HEK293 (cell line): ENCODE measurements at regions not wholly inside any gene's neighbourhood (a gene's known extent, or its start where the extent isn't known, plus 50 kb on each side); places are given as distances from the start of the nearest gene placed in this dataset.
"Not testable (repeated sequence)": the region's sequence is repeated elsewhere in the genome, so short reads cannot be mapped to it uniquely, and the experiment has no call there.

Source experiments
- CTCF ChIA-PET: fragments of 350-600 bp; formaldehyde crosslinking; extraction: SDS; loops from one replicate; lab custom pipeline; 2021; ENCODE audit warnings: antibody characterized with exemption; lab: Yijun Ruan, JAX
- POLR2A ChIA-PET: fragments of 300-600 bp; formaldehyde crosslinking; extraction: SDS; loops from one replicate; lab custom pipeline; 2020; ENCODE audit warnings: antibody characterized with exemption, inconsistent platforms; lab: Yijun Ruan, JAX
- H3K27ac ChIP-seq: fragments of 200-500 bp; sonication (Bioruptor generic); 2 replicates; pipeline ENCODE4 v1.5.1; 2014; ENCODE audit warnings: low read depth, low read length, control low read depth, inconsistent platforms; ENCODE audit errors: extremely low read depth
- H3K36me3 ChIP-seq, 2 experiments: fragments of 200-500 bp in 1 of 2; sonication (Bioruptor generic) in 1 of 2; 1 replicate in 1 of 2; 2 replicates in 1 of 2; pipeline ENCODE4 v1.5.1; 2014 to 2017; ENCODE audit warnings: inconsistent platforms in 2 of 2, low read length in 2 of 2; ENCODE audit not compliant: control insufficient read depth in 2 of 2, insufficient read depth in 1 of 2
- H3K4me1 ChIP-seq: fragments of 200-500 bp; sonication (Bioruptor generic); 2 replicates; pipeline ENCODE4 v1.5.1; 2014; ENCODE audit warnings: mild to moderate bottlenecking, low read length, inconsistent platforms; ENCODE audit not compliant: control insufficient read depth, insufficient read depth
- H3K4me3 ChIP-seq: 2 replicates; pipeline ENCODE4 v1.5.1; 2011; ENCODE audit warnings: low read depth, mild to moderate bottlenecking, control low read depth, low read length, moderate library complexity
- H3K9me3 ChIP-seq: fragments of 200-500 bp; sonication (Bioruptor generic); 2 replicates; pipeline ENCODE4 v1.5.1; 2014; ENCODE audit warnings: low read depth, low read length, inconsistent platforms; ENCODE audit not compliant: control insufficient read depth, insufficient read depth
- GLI2 ChIP-seq: fragments of 450-650 bp; formaldehyde crosslinking; IDR thresholded peaks from 2 replicates; pipeline ENCODE4; 2017; ENCODE audit warnings: missing biosample characterization, missing genetic modification characterization, low read depth, borderline replicate concordance
- GLIS1 ChIP-seq: fragments of 450-650 bp; formaldehyde crosslinking; IDR thresholded peaks from 2 replicates; pipeline ENCODE4 v1.5.1; 2016; ENCODE audit warnings: missing biosample characterization, missing genetic modification characterization
- KLF7 ChIP-seq: fragments of 450-650 bp; formaldehyde crosslinking; IDR thresholded peaks from 2 replicates; pipeline ENCODE4 v1.5.1; 2016; ENCODE audit warnings: missing biosample characterization, missing genetic modification characterization, borderline replicate concordance
- KLF9 ChIP-seq: fragments of 450-650 bp; formaldehyde crosslinking; IDR thresholded peaks from 2 replicates; pipeline ENCODE4 v1.5.1; 2016; ENCODE audit warnings: missing biosample characterization, missing genetic modification characterization, low read depth
- PRDM1 ChIP-seq: fragments of 450-650 bp; formaldehyde crosslinking; IDR thresholded peaks from 2 replicates; pipeline ENCODE4; 2016; ENCODE audit warnings: missing biosample characterization, missing genetic modification characterization
- SP2 ChIP-seq: fragments of 450-650 bp; formaldehyde crosslinking; IDR thresholded peaks from 2 replicates; pipeline ENCODE4 v1.5.1; 2016; ENCODE audit warnings: missing biosample characterization, missing genetic modification characterization
- SP3 ChIP-seq: fragments of 450-650 bp; formaldehyde crosslinking; IDR thresholded peaks from 2 replicates; pipeline ENCODE4 v1.5.1; 2016; ENCODE audit warnings: missing biosample characterization, missing genetic modification characterization
- TCF7L2 ChIP-seq: IDR thresholded peaks from 2 replicates; pipeline ENCODE4 v1.6.1; 2011; ENCODE audit warnings: low read depth, mild to moderate bottlenecking, inconsistent platforms, low read length, moderate library complexity, borderline replicate concordance
- ZFP3 ChIP-seq: fragments of 450-650 bp; formaldehyde crosslinking; IDR thresholded peaks from 2 replicates; pipeline ENCODE4 v1.5.1; 2016; ENCODE audit warnings: low read depth, missing biosample characterization, missing genetic modification characterization
- ZFP37 ChIP-seq: fragments of 450-650 bp; formaldehyde crosslinking; IDR thresholded peaks from 2 replicates; pipeline ENCODE4 v1.5.1; 2016; ENCODE audit warnings: missing biosample characterization, missing genetic modification characterization
- ZNF138 ChIP-seq: fragments of 450-650 bp; formaldehyde crosslinking; IDR thresholded peaks from 2 replicates; pipeline ENCODE4 v1.5.1; 2016; ENCODE audit warnings: missing biosample characterization, missing genetic modification characterization, borderline replicate concordance
- ZNF16 ChIP-seq: fragments of 450-650 bp; formaldehyde crosslinking; IDR thresholded peaks from 2 replicates; pipeline ENCODE4 v1.5.1; 2016; ENCODE audit warnings: low read depth, missing biosample characterization, missing genetic modification characterization
- ZNF174 ChIP-seq: fragments of 450-650 bp; formaldehyde crosslinking; IDR thresholded peaks from 2 replicates; pipeline ENCODE4 v1.5.0; 2017; ENCODE audit warnings: missing biosample characterization, mild to moderate bottlenecking, missing genetic modification characterization
- ZNF211 ChIP-seq: fragments of 450-650 bp; formaldehyde crosslinking; IDR thresholded peaks from 2 replicates; pipeline ENCODE4 v1.5.1; 2016; ENCODE audit warnings: low read depth, missing biosample characterization, missing genetic modification characterization
- ZNF221 ChIP-seq: fragments of 450-650 bp; formaldehyde crosslinking; IDR thresholded peaks from 2 replicates; pipeline ENCODE4 v1.5.1; 2017; ENCODE audit warnings: missing biosample characterization, missing genetic modification characterization, borderline replicate concordance
- ZNF311 ChIP-seq: fragments of 450-650 bp; formaldehyde crosslinking; IDR thresholded peaks from 2 replicates; pipeline ENCODE4 v1.5.1; 2017; ENCODE audit warnings: missing biosample characterization, missing genetic modification characterization, borderline replicate concordance
- ZNF350 ChIP-seq: fragments of 450-650 bp; formaldehyde crosslinking; IDR thresholded peaks from 2 replicates; pipeline ENCODE4 v1.5.0; 2017; ENCODE audit warnings: missing biosample characterization, mild to moderate bottlenecking, missing genetic modification characterization
- ZNF529 ChIP-seq: fragments of 450-650 bp; formaldehyde crosslinking; IDR thresholded peaks from 2 replicates; pipeline ENCODE4 v1.5.1; 2017; ENCODE audit warnings: missing genetic modification characterization, missing biosample characterization; ENCODE audit not compliant: insufficient replicate concordance
- ZNF561 ChIP-seq: fragments of 450-650 bp; IDR thresholded peaks from 2 replicates; pipeline ENCODE4 v1.5.1; 2018; ENCODE audit warnings: missing biosample characterization, missing genetic modification characterization, borderline replicate concordance
- ZNF621 ChIP-seq: fragments of 450-650 bp; formaldehyde crosslinking; IDR thresholded peaks from 2 replicates; pipeline ENCODE4 v1.5.1; 2017; ENCODE audit warnings: missing biosample characterization, missing genetic modification characterization
- ZNF837 ChIP-seq: fragments of 450-650 bp; formaldehyde crosslinking; IDR thresholded peaks from 2 replicates; pipeline ENCODE4 v1.5.1; 2016; ENCODE audit warnings: missing biosample characterization, missing genetic modification characterization
- TF ChIP-seq, protein P1 (sequence below): fragments of 450-650 bp; formaldehyde crosslinking; IDR thresholded peaks from 2 replicates; pipeline ENCODE4 v1.5.1; 2016; ENCODE audit warnings: missing biosample characterization, missing genetic modification characterization, low read depth
- TF ChIP-seq, protein P2 (sequence below): fragments of 450-650 bp; formaldehyde crosslinking; IDR thresholded peaks from 2 replicates; pipeline ENCODE4 v1.5.1; 2017; ENCODE audit warnings: missing biosample characterization, missing genetic modification characterization

DNA sequence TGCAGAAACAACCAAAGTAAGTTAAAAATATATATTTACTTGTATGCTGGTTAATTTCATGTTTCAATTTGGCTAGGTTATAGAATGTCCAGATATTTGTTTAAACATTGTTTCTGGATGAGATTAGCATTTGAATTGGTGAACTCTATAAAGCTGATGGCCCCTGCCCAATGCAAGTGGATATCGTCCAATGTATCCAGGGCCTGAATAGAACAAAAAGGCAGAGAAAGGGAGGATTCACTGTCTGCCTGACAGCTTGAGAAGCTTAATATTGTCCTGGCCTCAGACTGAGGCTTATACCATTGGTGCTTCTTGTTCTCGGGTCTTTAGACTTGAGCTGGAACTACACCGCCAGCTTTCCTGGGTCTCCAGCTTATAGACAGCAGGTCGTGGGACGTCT is 446.7 kb upstream of the ACTBL2 start:
- ChIA-PET CTCF (no interaction called here), POLR2A (no interaction called here)
- Histone ChIP-seq H3K36me3 (no peaks in the 10 kb centered on the region), H3K4me1 (no peaks in the 10 kb centered on the region), H3K27ac (no peak overlapping the region)
- TF ChIP-seq ZNF350 (tag by site-specific recombination) (no peak), ZNF311 (tag by site-specific recombination) (no peak), ZNF138 (tag by site-specific recombination) (no peak), ZNF16 (no peak), ZNF174 (tag by site-specific recombination) (no peak), KLF7 (tag by site-specific recombination) (no peak), GLIS1 (tag by site-specific recombination) (no peak), SP3 (no peak), ZNF561 (no peak), ZFP3 (tag by site-specific recombination) (no peak), TCF7L2 (no peak), PRDM1 (tag by site-specific recombination) (no peak), ZNF221 (tag by site-specific recombination) (no peak), ZFP37 (tag by site-specific recombination) (no peak), ZNF621 (tag by site-specific recombination) (no peak), SP2 (tag by site-specific recombination) (no peak)
- TF ChIP-seq, all 188 proteins: peak for 0
- H3K4me3 ChIP-seq: no peak overlapping the region
- no peaks in the 10 kb centered on the region for H3K9me3 ChIP-seq

DNA sequence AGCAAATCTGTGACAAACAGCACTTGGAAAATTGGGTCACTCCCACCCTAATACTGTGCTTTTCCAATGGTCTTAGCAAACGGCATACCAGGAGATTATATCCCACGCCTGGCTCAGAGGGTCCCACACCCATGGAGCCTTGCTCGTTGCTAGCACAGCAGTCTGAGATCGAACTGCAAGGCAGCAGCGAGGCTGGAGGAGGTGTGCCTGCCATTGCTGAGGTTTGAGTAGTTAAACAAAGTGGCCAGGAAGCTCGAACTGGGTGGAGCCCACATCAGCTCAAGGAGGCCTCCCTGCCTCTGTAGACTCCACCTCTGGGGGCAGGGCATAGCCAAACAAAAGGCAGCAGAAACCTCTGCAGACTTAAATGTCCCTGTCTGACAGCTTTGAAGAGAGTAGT is 440.5 kb upstream of the ACTBL2 start:
- H3K36me3 ChIP-seq, H3K4me3 ChIP-seq, POLR2A ChIA-PET, H3K9me3 ChIP-seq, H3K4me1 ChIP-seq, H3K27ac ChIP-seq, CTCF ChIA-PET: not testable (repeated sequence)

DNA sequence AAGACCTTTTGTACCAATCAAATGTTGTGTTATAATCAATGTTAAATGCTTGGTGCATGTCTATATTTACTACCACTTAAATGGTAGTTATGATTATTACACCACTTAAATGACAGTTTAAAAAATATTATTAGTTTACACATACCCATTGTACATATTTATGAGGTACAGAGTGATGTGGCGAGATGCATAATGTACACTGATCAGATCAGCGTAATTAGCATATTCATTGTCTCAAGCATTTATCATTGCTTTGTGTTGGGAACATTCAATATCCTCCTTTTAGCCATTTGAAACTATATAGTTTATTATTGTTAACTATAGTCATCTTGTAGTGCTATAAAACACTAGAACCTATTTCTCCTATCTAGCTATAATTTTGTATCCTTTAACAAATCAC is 434.4 kb upstream of the ACTBL2 start:
- POLR2A ChIA-PET: no interaction called here
- Histone ChIP-seq H3K9me3 (no peaks in the 10 kb centered on the region), H3K36me3 (no peaks in the 10 kb centered on the region)
- TF ChIP-seq, protein P1, sequence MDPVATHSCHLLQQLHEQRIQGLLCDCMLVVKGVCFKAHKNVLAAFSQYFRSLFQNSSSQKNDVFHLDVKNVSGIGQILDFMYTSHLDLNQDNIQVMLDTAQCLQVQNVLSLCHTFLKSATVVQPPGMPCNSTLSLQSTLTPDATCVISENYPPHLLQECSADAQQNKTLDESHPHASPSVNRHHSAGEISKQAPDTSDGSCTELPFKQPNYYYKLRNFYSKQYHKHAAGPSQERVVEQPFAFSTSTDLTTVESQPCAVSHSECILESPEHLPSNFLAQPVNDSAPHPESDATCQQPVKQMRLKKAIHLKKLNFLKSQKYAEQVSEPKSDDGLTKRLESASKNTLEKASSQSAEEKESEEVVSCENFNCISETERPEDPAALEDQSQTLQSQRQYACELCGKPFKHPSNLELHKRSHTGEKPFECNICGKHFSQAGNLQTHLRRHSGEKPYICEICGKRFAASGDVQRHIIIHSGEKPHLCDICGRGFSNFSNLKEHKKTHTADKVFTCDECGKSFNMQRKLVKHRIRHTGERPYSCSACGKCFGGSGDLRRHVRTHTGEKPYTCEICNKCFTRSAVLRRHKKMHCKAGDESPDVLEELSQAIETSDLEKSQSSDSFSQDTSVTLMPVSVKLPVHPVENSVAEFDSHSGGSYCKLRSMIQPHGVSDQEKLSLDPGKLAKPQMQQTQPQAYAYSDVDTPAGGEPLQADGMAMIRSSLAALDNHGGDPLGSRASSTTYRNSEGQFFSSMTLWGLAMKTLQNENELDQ (tag by site-specific recombination): no peak
- TF ChIP-seq ZNF837 (no peak), KLF9 (no peak), PRDM1 (tag by site-specific recombination) (no peak), GLI2 (tag by site-specific recombination) (no peak), ZNF529 (tag by site-specific recombination) (no peak), ZNF211 (tag by site-specific recombination) (no peak)
- TF ChIP-seq, protein P2, sequence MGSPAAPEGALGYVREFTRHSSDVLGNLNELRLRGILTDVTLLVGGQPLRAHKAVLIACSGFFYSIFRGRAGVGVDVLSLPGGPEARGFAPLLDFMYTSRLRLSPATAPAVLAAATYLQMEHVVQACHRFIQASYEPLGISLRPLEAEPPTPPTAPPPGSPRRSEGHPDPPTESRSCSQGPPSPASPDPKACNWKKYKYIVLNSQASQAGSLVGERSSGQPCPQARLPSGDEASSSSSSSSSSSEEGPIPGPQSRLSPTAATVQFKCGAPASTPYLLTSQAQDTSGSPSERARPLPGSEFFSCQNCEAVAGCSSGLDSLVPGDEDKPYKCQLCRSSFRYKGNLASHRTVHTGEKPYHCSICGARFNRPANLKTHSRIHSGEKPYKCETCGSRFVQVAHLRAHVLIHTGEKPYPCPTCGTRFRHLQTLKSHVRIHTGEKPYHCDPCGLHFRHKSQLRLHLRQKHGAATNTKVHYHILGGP (tag by site-specific recombination): no peak
- TF ChIP-seq, all 188 proteins: peak for 0
- Histone ChIP-seq H3K4me1 (no peaks in the 10 kb centered on the region), H3K4me3 (no peak overlapping the region), H3K27ac (no peak overlapping the region)
- CTCF ChIA-PET: interaction anchor here (0.6 to 0.7 kb wide), 2 partner anchors 91 to 183 kb away, joined by 3 read pairs; no protein-coding TSS in a partner anchor
